GM12865 (cell line): ENCODE measurements at regions not wholly inside any gene's neighbourhood (a gene's known extent, or its start where the extent isn't known, plus 50 kb on each side); places are given as distances from the start of the nearest gene placed in this dataset.
A peak's percentile ranks its signal among the peaks of the same experiment; 100 is the strongest.

Source experiments
- DNase-seq: peaks from one replicate; pipeline ENCODE4 v3.0.0; 2010; ENCODE audit warnings: low read depth
- H3K4me3 ChIP-seq: 2 replicates; pipeline ENCODE4 v1.5.1; 2011; ENCODE audit warnings: mild to moderate bottlenecking, low read depth, low read length, control low read depth
- TF ChIP-seq, protein P1 (sequence below): IDR thresholded peaks from 2 replicates; pipeline ENCODE4 v1.5.1; 2011; ENCODE audit warnings: low read length, control low read depth, low read depth, inconsistent platforms; ENCODE audit not compliant: insufficient read depth; ENCODE audit errors: missing control alignments

GRCh38 chr13:50724438-50724837 is 119.1 kb downstream of the DLEU7 start:
- H3K4me3 ChIP-seq = no peak overlapping the region
- TF ChIP-seq, protein P1, sequence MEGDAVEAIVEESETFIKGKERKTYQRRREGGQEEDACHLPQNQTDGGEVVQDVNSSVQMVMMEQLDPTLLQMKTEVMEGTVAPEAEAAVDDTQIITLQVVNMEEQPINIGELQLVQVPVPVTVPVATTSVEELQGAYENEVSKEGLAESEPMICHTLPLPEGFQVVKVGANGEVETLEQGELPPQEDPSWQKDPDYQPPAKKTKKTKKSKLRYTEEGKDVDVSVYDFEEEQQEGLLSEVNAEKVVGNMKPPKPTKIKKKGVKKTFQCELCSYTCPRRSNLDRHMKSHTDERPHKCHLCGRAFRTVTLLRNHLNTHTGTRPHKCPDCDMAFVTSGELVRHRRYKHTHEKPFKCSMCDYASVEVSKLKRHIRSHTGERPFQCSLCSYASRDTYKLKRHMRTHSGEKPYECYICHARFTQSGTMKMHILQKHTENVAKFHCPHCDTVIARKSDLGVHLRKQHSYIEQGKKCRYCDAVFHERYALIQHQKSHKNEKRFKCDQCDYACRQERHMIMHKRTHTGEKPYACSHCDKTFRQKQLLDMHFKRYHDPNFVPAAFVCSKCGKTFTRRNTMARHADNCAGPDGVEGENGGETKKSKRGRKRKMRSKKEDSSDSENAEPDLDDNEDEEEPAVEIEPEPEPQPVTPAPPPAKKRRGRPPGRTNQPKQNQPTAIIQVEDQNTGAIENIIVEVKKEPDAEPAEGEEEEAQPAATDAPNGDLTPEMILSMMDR = no peak
- DNase-seq = no peak

- no peak overlapping the region for H3K4me3 ChIP-seq
- TF ChIP-seq, protein P1 = no peak
- no peak for DNase-seq
These were observed 118.6 kb downstream of the DLEU7 start for GRCh38 chr13:50724913-50725312.

DNA sequence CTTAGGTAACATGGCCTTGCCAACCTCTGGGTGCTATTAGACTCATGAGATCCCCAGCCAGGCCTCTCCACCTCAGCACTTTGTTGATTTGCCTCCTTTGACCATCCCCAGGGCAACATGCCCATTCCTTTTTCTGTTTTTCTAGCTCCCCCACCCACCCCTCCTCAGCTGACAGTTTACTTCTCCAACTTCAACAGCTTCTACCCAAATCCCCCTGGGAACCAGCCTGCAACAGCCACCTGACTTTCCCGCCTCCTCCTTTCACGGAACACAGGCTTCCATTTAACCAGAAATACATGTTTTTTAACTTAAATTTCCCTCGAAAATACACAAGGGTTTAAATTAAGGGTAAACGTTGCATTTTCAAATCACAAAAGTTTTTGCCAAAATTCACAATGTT is 117.3 kb downstream of the DLEU7 start:
- TF ChIP-seq, protein P1 = no peak
- H3K4me3 ChIP-seq = no peak overlapping the region
- no peak for DNase-seq

GRCh38 chr13:50729177-50729576 is 114.3 kb downstream of the DLEU7 start:
- TF ChIP-seq, protein P1 = no peak
- no peak for DNase-seq
- H3K4me3 ChIP-seq = no peak overlapping the region

- TF ChIP-seq, protein P1 = no peak
- no peak overlapping the region for H3K4me3 ChIP-seq
- no peak for DNase-seq
These were observed 112.8 kb downstream of the DLEU7 start for GRCh38 chr13:50730496-50731351.

DNA sequence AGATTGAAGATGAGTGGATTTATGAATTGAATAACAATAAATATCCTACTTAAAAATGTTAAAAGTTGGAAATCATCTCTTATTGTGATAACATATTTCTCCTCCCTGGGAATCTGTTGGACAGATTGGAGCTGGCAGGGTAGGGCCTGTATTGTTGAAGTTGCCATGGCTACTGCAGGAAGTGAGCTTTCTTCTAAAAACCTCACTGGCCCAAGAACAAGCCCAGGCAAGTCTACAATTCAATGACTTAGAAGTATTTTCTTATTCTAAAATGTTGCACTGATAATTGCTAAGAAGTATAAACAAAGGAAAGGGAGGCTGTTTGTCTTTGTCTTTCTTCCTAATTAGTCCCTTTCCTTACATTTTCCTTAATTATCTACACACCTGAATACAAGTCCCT is 112.1 kb downstream of the DLEU7 start:
- TF ChIP-seq, protein P1 = no peak
- DNase-seq = peak; percentile 63
- no peak overlapping the region for H3K4me3 ChIP-seq

DNA sequence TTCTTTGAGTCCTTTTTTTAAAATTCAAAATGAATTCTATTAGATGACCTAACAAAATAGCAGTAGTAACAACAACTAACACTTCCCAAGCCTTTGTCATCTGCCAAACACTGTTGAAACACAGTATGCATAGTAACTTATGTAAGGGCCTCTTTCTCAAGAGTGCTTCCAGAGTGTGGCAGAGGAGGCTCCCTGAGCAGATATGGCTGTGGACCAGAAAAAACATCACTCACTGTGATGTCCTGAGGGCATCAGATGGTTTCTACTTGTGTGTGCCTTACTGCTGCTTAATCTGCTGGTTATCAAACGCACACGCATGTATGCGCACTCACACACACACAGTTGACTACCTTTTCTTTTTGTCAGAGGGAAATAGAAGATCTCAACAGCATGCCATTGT is 110.8 kb downstream of the DLEU7 start:
- H3K4me3 ChIP-seq = no peak overlapping the region
- no peak for DNase-seq
- TF ChIP-seq, protein P1 = no peak
